ENCODE measurements at regions not wholly inside any gene's neighbourhood (a gene's known extent, or its start where the extent isn't known, plus 50 kb on each side); places are given as distances from the start of the nearest gene placed in this dataset.

DNA sequence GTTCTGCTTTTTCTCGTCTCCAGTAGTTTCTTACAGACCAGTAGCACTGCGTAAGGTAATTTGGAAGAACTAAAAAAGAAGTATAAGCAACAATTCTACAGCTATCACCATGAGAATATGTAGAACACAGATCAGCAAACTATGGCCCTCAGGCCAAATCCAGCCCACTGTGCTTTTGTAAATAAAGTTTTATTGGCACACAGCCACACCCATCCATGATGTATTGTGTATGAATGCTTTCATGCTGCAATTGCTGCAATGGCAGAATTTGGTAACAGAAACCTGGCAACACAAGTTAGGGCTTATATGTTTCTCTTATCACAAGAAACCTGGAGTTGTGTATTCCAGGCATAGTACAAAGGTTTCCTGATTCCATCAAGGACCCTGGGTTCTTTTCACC is 386.8 kb upstream of the TSHZ2 start:
- no peak overlapping the region for H3K4me3 ChIP-seq (ENCODE audit: low read depth, low read length)
- no peak for DNase-seq (ENCODE audit: low read depth)
- TF ChIP-seq, protein P1, sequence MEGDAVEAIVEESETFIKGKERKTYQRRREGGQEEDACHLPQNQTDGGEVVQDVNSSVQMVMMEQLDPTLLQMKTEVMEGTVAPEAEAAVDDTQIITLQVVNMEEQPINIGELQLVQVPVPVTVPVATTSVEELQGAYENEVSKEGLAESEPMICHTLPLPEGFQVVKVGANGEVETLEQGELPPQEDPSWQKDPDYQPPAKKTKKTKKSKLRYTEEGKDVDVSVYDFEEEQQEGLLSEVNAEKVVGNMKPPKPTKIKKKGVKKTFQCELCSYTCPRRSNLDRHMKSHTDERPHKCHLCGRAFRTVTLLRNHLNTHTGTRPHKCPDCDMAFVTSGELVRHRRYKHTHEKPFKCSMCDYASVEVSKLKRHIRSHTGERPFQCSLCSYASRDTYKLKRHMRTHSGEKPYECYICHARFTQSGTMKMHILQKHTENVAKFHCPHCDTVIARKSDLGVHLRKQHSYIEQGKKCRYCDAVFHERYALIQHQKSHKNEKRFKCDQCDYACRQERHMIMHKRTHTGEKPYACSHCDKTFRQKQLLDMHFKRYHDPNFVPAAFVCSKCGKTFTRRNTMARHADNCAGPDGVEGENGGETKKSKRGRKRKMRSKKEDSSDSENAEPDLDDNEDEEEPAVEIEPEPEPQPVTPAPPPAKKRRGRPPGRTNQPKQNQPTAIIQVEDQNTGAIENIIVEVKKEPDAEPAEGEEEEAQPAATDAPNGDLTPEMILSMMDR (IDR thresholded peaks at IDR 0.05; ENCODE audit: insufficient read depth, low read depth, low read length): no peak

- H3K4me3 ChIP-seq (ENCODE audit: low read depth, low read length): no peak overlapping the region
- TF ChIP-seq, protein P1 (IDR thresholded peaks at IDR 0.05; ENCODE audit: insufficient read depth, low read depth, low read length): no peak
- no peak for DNase-seq (ENCODE audit: low read depth)
These were observed 387.0 kb upstream of the ZFP64 start for GRCh38 chr20:52578559-52578958.

GRCh38 chr20:52577696-52578095 is 386.1 kb upstream of the ZFP64 start:
- no peak for DNase-seq (ENCODE audit: low read depth)
- TF ChIP-seq, protein P1 (IDR thresholded peaks at IDR 0.05; ENCODE audit: insufficient read depth, low read depth, low read length): no peak
- no peak overlapping the region for H3K4me3 ChIP-seq (ENCODE audit: low read depth, low read length)

GRCh38 chr20:52572687-52573086 is 381.1 kb upstream of the ZFP64 start:
- TF ChIP-seq, protein P1 (IDR thresholded peaks at IDR 0.05; ENCODE audit: insufficient read depth, low read depth, low read length): no peak
- H3K4me3 ChIP-seq (ENCODE audit: low read depth, low read length): no peak overlapping the region
- DNase-seq (ENCODE audit: low read depth): no peak

DNA sequence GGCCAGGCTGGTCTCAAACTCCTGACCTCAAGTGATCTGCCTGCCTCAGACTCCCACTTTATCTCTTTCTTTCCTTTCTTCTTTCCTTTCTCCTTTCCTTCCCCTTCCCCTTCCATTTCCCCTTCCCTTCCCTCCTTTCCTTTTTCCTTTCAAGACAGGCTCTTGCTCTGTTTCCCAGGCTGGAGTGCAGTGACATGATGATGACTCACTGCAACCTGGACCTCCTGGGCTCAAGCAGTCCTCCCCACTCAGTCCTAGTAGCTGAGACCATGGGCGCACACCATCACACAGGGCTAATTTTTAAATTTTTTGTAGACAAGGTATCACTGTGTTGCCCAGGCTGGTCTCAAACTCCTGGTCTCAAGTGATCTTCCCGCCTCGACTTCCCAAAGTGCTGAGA is 377.6 kb upstream of the ZFP64 start:
- TF ChIP-seq, protein P1 (IDR thresholded peaks at IDR 0.05; ENCODE audit: insufficient read depth, low read depth, low read length): no peak
- no peak for DNase-seq (ENCODE audit: low read depth)

DNA sequence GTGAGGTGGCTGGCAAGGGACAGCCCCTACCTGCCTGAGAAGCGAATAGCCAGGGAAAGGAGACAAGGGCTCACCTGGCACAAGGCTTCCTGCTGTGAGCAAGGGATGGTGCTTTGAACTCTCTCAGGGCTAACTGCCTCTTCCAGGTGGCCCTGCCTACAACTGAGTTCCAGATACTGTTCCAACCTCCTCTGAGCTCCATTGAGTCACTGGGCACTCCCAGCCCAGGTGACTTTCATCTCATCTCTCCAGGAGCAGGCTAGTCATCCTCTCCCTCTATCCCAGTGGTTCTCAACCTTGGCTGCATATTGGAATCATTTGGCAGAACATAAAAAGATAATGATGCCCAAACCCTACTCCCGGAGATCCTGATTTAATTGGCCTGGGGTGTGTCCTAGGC is 374.0 kb upstream of the ZFP64 start:
- TF ChIP-seq, protein P1 (IDR thresholded peaks at IDR 0.05; ENCODE audit: insufficient read depth, low read depth, low read length): no peak

More for the DNA sequence above, 377.6 kb upstream of the ZFP64 start:
- no peak overlapping the region for H3K4me3 ChIP-seq (ENCODE audit: low read depth, low read length)

GRCh38 chr20:52564594-52564993 is 373.0 kb upstream of the ZFP64 start:
- DNase-seq (ENCODE audit: low read depth): no peak
- TF ChIP-seq, protein P1 (IDR thresholded peaks at IDR 0.05; ENCODE audit: insufficient read depth, low read depth, low read length): no peak

More for the DNA sequence above, 374.0 kb upstream of the ZFP64 start:
- no peak for DNase-seq (ENCODE audit: low read depth)
- H3K4me3 ChIP-seq (ENCODE audit: low read depth, low read length): no peak overlapping the region

More at GRCh38 chr20:52564594-52564993, 373.0 kb upstream of the ZFP64 start:
- H3K4me3 ChIP-seq (ENCODE audit: low read depth, low read length): no peak overlapping the region
